D721Med (cell line): ENCODE measurements at regions not wholly inside any gene's neighbourhood (a gene's known extent, or its start where the extent isn't known, plus 50 kb on each side); places are given as distances from the start of the nearest gene placed in this dataset.

ENCODE experiments used
- DNase-seq: peaks from one replicate; pipeline ENCODE4 v3.0.0; 2011; ENCODE audit warnings: low spot score; ENCODE audit not compliant: insufficient read length
- FAIRE-seq: peaks from 2 replicates; lab custom pipeline; 2011; peaks lifted over from hg19 to GRCh38; lab: Jason Lieb, UNC
- TF ChIP-seq, protein P1 (sequence below): IDR thresholded peaks from 2 replicates; pipeline ENCODE4 v1.5.1; 2012; ENCODE audit warnings: mild to moderate bottlenecking, control low read depth; ENCODE audit not compliant: insufficient read depth; ENCODE audit errors: missing control alignments

DNA sequence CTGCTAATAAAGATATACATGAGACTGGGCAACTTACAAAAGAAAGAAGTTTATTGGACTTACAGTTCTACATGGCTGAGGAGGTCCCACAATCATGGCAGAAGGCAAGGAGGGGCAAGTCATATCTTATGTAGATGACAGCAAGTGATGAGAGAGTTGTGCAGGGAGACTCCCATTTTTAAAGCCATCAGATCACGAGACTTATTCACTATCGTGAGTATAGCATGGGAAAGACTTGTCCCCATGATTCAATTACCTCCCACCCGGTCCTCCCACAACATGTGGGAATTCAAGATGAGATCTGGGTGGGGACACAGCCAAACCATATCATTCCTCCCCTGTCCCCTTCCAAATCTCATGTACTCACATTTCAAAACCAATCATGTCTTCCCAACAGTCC, 50.9 kb upstream of the GRID2 start:
- DNase-seq (no peak), FAIRE-seq (no peak)
- TF ChIP-seq, protein P1, sequence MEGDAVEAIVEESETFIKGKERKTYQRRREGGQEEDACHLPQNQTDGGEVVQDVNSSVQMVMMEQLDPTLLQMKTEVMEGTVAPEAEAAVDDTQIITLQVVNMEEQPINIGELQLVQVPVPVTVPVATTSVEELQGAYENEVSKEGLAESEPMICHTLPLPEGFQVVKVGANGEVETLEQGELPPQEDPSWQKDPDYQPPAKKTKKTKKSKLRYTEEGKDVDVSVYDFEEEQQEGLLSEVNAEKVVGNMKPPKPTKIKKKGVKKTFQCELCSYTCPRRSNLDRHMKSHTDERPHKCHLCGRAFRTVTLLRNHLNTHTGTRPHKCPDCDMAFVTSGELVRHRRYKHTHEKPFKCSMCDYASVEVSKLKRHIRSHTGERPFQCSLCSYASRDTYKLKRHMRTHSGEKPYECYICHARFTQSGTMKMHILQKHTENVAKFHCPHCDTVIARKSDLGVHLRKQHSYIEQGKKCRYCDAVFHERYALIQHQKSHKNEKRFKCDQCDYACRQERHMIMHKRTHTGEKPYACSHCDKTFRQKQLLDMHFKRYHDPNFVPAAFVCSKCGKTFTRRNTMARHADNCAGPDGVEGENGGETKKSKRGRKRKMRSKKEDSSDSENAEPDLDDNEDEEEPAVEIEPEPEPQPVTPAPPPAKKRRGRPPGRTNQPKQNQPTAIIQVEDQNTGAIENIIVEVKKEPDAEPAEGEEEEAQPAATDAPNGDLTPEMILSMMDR, result no peak

DNA sequence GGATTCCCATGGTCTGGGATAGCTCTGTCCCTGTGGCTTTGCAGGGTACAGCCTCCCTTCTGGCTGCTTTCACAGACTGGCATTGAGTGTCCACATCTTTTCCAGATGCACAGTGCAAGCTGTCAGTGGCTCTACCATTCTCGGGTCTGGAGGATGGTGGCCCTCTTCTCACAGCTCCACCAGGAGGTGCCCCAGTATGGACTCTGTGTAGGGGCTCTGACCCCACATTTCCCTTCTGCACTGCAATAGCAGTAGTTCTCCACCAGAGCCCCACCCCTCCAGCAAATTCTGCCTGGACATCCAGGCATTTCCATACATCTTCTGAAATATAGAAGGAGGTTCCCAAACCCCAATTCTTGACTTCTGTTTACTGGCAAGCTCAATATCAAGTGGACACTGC, 50.2 kb upstream of the GRID2 start:
- TF ChIP-seq, protein P1, result no peak
- FAIRE-seq, result no peak
- no peak for DNase-seq
